ENCODE measurements at regions not wholly inside any gene's neighbourhood (a gene's known extent, or its start where the extent isn't known, plus 50 kb on each side); places are given as distances from the start of the nearest gene placed in this dataset.

GRCh38 chr1:196056966-196057365 lies 551.3 kb downstream of the KCNT2 start:
- TF ChIP-seq, protein P1, sequence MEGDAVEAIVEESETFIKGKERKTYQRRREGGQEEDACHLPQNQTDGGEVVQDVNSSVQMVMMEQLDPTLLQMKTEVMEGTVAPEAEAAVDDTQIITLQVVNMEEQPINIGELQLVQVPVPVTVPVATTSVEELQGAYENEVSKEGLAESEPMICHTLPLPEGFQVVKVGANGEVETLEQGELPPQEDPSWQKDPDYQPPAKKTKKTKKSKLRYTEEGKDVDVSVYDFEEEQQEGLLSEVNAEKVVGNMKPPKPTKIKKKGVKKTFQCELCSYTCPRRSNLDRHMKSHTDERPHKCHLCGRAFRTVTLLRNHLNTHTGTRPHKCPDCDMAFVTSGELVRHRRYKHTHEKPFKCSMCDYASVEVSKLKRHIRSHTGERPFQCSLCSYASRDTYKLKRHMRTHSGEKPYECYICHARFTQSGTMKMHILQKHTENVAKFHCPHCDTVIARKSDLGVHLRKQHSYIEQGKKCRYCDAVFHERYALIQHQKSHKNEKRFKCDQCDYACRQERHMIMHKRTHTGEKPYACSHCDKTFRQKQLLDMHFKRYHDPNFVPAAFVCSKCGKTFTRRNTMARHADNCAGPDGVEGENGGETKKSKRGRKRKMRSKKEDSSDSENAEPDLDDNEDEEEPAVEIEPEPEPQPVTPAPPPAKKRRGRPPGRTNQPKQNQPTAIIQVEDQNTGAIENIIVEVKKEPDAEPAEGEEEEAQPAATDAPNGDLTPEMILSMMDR (IDR thresholded peaks at IDR 0.05) = no peak
- TF ChIP-seq POLR2A (IDR thresholded peaks at IDR 0.05) = no peak
